GM21825 (cell line): ENCODE measurements at regions not wholly inside any gene's neighbourhood (a gene's known extent, or its start where the extent isn't known, plus 50 kb on each side); places are given as distances from the start of the nearest gene placed in this dataset.
"Not testable (repeated sequence)": the region's sequence is repeated elsewhere in the genome, so short reads cannot be mapped to it uniquely, and the experiment has no call there.

Experiments
- ATAC-seq: cut with Tn5 transposase; IDR thresholded peaks from one replicate; pipeline ENCODE4 v1.9.1; 2021; ENCODE audit warnings: mild to moderate bottlenecking, moderate library complexity; ENCODE audit not compliant: unreplicated experiment

DNA sequence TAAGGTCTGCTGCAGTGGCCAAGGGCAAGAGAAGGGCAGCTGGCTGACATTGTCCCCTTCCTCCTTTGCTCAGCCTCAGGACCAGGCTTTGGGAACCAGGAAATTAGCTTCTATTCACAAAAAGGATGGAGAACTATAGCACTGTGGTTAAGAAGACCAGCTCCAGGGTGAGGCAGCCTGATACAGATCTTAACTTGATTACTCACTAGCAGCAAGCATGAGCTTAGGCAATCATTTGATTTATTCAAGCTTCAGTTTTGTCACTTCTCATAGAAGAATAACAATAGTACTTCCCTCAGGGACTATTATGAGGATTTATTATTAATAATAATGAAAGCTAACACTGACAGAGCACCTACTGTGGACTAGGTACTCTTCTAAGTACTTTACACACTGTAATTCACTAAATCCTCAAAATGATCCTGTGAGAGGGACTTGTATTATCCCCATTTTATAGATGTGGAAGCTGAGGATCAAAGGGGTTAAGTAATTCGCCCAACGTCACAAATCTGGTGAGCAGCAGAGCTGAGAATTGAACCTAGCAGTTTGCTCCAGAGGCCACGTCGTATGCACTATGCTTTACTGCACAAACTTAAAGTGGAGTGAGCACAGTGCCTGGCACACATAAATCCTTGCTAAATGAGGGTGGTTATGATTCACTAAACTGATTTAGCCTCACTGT, 130.4 kb upstream of the PAK3 start:
- ATAC-seq: no peak

DNA sequence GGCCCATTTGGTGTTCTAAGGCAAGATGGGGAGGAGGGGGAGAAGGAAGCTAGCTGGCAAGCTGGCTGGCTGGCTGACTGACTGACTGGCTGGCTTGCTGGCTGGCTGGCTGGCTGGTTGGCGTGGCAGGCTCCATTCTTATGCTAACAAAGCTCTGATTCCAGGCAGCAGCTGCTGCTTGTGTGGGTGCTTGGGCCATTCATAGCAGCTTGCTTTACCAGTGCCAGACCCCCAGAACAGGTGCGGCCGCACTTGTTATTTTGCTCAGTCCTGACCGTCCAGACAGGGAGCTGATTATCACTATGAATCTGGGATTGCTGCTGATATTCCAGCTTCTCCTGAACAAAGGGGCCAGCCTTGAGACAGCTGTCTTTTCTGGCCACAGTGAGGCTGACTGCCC, 131.2 kb upstream of the PAK3 start:
- no peak for ATAC-seq

DNA sequence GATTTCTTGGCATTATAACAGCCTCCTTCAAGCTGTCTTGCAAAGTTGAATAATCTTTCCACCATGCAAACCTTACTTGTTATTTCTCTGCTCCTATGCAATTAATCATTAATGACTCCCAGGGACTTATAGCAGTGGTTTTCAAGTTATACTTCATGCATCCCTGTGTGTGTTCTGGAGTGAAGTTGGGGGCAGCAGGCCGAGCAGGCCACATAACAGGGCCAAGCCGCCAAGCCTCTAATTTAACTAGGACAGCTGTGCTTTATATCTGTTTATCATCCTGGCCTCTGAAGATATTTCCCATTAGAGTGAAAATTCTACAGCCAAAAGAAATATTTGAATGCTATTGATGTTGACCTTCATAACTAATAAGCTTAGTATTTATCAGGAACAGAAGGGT, 133.5 kb upstream of the PAK3 start:
- ATAC-seq: no peak

DNA sequence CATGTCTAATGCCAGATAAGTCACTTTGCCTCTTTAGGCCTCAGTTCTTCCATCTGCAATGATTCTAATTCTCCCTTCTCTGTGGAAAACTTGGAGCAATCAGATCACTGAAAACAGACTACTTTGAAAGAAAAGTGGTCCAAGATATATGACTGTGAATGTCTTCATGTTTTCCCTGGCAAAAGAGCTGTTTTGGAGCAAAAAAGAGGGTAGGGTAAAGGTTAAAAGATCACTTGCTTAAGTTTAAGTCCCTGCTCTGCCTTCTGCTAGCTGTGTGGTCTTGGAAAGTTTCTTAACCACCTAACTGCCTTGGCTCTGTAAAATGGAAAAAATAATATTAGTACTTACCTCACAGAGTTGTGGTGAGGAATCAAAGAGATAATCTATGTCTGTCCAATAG, 140.3 kb upstream of the PAK3 start:
- ATAC-seq: no peak

DNA sequence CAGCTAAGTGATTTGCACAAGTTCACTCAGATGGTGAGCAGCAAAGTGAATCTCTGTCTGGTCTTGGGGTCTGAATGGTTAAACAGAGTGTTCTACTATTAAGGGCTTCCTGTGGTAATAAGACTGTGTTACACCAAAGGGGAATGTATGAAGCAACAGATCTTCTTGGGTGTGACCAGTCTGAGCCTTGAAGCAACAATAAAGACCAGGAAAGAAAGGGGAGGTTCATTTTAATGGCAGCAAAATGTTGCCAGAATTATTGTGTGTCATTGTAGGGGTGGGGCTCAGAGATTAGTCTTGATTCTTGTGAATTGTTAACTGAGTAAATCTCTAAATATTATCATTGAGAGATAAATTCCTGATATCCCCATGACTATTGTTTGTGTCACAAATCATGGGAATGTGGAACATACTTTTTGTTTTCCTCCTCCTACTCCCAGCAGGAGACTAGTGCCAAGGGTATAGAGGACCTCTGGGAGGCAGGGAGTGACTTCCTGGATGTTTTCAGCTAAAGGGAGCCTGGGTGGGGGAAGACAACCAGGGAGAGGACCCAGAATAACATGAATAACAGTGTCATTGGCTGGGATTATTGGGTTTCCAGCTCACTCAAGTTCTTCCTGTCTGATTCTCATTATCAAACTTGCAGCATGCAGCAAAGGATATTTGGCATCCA, 141.4 kb upstream of the PAK3 start:
- no peak for ATAC-seq

DNA sequence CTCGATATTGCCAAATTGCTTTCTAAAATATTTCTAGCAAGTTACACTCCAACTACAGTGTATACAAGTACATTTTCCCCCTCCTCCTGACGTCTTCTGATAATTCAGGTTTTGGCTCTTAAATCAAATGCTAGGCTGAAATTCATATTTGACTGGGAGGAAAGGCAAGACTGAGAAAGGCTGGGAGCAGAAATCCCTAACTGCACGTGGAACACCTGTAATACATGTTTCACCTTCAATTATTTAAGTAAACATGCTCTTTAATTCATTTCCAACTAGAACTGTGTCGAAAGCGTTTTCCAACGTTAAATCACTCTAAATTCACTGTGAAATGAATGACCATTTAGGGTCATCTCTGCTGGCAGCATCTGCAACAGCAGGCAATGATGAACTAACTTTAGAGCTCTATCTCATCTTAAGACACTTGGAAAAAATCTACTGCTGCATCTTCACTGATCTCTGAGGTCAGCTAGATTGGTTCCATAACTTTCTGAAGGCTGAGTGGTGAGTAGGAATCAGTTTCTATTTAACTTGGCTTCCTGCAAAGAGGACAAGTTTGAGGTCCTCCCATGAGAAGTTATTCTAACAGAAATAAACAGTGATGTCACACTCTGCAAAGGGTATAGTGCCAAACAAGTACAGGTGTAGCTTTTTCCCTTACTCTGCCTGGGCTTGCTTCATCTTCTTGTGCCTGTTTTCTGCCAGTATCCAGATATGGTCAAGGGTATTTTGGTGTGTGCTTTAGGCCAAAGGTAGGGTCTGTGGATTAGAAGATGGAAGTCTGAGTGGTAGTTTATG, 144.3 kb upstream of the PAK3 start:
- no peak for ATAC-seq

DNA sequence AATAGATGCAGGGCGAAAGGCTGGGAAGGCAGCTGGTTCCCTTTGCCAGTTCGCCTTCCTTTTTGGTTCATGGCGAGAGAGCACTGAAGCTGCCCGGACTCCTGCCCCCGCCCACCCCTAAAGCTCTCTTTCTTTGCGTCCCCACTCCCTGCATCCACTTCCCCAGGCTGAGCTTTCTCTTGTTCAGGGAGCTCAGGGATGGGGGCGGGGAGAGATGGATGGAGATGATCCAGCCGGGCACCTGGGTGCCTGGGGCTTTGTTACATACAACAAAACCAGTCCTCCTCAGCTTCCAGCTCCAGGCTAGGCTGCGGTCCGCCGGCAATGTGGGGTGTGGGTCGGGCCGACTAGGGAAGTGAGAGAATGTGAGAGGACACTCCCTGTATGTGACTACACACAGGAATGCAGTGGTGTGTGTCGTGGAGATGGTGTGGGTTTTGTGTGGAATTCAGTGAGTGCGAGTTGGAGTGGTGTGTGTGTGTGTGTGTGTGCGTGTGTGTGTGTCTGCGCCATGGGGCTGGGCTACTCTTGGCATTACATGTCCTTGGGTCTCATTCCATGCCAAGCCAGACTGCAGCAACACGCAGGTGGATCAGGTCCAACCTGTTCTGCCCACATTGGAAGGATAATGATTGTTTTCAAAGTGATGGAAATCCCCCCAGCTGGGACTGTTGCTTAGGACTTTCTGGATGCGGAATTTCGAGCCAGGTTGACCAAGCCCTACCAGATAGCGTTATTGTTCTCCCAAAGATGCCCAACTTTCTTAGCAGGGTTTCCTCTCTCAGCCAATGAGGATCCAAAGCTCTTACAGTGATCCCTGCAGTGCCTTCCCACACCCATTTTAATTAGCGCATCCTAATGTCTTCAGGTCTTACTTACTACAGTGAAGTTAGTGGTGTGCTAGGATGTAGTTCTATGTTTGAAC, 149.4 kb upstream of the CHRDL1 start:
- no peak for ATAC-seq

DNA sequence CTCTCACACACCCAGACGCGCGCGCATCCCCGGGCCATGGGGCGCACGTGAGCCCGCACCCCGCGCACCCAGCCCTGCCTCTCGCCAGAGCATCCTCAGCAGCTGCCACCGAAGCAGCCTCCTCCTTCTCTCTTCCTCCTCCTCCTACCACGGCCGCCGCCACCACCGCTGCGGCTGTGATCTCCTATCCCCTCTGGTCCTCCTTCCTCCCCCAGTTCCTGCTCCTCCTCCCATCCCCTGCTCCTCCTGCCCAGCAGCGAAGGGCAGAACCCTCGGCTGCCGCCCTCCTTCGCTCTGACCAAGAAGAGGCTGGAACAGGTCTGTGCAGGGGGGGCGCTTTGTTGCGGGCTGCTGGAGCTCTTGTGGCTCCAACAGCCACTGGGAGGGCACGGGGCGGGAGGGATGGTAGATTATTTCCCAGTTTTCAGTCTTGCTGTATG, 148.7 kb upstream of the CHRDL1 start:
- no peak for ATAC-seq

DNA sequence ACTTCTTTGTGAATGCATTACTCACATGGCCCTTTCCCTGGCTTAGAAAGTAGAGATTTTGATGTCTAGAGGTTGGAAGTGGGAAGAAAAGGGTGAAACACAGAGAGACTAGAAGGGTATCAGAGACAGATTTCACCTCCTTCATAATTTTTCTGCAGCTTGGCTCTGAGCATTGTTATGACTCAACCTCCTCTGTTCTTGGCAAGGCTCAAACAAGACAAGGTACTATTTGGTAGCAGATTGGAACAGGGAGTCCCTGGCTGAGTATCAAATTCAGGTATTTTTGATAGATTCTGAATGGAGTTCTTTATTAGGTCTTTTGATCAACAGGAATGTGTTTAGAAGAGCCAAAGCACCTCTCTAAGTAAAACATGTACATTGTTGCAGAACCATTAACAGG, 146.3 kb upstream of the CHRDL1 start:
- ATAC-seq: no peak

DNA sequence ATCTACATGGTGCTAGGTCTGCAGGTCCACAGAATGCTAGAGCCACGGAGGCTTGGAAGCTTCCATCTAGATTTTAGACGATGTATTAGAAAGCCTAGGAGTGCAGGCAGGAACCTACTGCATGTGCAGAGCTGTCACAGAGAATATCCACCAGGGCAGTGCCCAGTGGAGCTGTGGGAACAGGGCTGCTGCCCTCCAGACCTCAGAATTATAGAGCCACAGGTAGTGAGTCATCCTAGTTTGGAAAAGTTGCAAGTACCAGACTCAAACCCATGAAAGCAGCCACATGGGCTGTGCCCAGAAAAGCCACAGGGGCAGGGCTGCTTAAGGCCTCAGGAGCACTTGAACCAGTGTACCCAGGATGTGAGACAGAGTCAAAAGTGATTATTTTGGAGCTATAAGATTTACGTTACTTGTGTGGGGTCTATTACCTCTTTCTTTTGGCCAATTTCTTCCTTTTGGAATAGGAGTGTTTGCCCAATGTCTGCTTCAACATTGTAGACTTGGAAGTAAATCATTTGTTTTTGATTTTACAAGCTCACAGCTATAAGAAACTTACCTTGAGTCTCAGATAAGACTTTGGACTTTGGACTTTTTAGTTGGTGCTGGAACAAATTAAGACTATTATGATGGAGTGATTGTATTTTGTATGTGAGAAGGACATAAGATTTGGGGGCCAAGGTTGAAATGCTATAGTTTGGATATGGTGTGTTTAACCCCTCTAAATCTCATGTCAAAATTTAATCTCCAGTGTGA, 143.5 kb upstream of the CHRDL1 start:
- ATAC-seq: no peak

DNA sequence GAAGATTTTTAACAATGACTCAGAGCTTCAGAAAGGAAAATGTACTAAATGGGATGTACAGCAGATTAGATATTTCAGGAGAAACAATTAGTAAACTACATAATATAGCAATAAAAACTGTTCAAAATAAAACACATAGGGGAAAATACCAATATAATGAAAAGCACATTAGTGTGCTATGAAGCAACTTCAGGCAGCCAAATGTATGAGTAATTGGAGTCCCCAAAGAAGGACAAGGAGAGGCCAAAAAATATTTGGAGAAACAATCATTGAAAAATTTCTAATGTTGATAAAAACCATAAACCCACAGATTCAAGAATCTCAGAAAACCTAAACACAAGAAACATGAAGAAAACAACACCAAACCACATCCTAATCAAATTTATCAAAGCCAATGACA, 129.3 kb upstream of the CHRDL1 start:
- ATAC-seq: no peak

DNA sequence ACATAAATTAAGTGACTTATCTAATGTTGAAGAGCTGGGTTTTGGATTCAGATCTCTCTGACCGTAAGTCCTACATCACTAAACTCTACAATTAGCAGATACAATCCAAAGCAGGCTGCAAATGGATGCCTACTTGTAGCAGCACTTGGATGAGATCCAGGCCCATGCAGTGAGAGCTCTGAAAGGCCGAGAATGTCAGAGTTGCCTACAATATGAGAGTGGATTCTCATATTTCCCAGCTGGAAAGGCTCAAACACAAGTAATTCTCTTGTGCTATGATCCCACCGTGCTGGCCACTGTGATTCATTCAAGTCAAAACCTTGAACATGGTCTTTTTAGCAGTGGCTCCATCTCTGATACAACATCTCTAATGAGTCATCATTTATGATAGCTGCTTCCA, 125.4 kb upstream of the CHRDL1 start:
- ATAC-seq: no peak

DNA sequence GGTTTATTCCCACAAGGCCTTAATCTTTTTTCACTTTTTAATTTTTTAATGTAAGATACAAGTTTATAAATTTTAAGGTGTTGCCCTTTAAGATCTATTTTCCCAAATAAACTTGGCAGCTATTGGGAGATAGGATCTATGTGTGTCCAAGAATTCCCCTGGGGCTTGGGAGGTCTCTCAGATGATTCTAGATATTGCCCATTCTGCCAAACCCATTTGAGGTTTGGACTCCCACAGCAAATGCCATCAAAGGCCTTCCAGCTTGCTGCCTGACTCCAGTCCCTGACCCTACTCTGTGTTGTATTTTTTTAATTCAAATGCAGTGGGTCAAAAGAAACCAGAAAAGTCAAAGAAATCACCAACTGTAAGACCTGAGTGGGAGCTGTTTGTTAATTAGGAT, 120.0 kb upstream of the CHRDL1 start:
- ATAC-seq: no peak

DNA sequence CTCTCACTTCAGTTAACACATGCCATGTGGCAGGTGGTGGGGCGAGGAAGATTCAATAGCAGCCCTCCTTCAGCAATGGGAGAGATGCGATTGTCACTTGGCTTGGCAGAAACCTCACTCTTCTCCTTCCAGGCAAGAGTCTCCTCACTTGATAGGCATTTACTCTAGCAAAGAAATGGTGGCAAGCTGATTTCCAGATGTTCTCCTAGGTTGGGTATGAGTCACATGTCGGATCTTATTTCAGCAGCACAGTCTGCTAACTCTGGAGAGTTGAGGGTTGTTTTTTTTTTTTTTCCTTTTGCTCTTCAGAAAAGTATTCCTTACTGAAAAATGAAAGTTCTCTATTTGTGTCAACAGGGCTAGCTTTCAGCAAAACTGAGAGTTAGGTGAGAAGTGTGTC, 119.5 kb upstream of the CHRDL1 start:
- ATAC-seq: no peak

DNA sequence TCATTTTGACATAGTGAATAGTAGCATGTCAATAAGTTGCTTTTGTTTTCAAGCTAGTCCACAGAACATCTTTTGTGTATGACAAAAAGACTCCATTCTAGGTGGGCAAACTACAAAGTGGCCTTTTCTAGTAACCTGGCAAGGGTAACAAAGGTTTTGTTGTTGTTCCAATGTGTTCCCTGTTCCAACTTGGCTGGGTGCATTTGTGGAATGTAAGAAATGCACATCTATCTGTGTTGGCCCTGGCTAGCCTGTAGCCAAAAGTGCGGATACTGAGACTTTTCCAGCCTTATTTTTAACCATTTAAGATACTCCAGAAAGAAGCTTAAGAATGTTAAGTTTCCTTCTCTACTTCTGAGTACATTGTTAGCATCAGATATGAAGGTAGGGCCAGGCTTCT, 118.7 kb upstream of the CHRDL1 start:
- no peak for ATAC-seq

DNA sequence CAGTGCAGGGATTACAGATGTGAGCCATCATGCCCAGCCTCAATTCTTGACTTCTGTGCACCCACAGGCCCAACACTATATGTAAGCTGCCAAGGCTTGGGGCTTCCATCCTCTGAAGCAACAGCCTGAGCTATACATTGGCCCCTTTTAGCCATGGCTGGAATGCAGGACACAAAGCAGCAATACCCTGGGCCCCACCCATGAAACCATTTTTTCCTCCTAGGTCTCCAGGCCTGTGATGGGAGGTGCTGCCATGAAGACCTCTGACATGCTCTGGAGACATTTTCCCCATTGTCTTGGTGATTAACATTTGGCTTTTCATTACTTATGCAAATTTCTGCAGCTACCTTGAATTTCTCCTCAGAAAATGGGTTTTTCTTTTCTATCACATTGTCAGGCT, 109.1 kb upstream of the CHRDL1 start:
- not testable (repeated sequence) for ATAC-seq

DNA sequence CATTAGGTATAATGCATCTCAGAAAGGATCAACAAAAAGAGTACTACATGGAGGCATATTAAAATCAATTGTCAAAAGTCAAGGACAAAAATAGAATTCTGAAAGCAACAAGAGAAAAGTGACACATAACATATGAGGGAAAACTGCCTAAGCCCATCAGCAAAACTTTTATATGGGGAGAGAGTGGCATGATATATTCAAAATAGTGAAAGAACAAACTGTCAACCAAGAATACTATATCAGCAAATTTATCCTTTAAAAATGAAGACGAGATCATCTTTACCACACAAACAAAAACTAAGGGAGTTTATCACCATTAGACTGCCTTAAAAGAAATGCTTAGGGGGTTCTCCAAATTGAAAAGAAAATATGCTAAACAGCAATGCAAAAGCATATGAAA, 86.4 kb upstream of the CHRDL1 start:
- no peak for ATAC-seq

DNA sequence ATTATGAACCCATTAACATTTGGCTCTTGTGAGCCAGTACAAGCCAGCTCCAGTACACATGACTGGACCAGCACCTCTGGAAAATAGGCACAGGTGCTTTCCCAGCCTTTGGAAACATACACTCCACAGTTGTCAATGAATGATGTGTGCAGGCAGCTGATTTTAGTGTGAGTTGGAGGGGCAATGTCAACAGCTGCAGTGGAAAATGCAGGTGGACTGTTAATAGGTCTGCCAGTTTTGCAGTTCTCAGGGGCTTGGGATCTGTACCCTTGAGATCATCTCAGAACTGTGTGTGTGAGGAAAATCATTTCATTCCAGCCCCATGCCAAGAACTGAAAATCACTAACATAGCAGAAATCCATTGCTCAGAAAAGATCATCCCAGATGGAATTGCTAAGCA, 81.7 kb upstream of the CHRDL1 start:
- ATAC-seq: no peak

DNA sequence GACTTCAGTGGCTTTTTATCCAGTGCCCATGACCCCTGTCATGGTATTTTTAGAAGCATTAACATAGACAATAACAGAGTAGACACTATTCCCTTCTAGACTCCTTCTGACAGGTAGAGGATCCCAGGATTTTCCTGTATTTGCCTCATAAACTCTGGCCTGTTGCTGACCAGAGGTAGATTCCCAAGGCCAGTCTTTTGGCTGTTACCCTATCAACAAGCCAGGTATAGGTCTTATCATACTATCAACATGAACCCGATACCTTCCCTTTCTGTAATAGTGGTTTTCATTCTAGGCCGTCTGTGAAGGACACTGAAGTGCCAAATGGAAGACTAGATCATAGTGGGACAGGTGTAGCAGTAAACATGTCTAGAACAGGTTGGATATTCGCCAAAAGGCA, 76.2 kb upstream of the CHRDL1 start:
- no peak for ATAC-seq

DNA sequence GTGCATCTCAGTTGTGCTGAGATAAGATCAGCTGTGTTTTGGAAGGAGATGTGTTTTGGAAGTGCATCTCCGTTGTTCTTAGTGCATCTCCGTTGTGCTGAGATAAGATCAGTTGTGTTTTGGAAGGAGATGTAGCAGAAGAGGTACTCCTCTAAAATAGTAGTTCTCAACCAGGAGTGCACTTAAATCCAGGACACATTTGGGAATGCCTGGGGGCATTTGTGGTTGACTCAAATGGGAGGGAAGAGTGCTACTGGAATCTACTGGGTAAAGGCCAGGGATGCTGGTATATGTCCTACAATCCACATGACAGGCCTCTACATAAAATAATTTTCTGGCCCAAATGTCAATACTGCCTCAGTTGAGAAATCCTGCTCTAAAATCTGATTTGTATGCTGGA, 70.8 kb upstream of the CHRDL1 start:
- ATAC-seq: no peak
